B cell (primary cell): ENCODE measurements at regions not wholly inside any gene's neighbourhood (a gene's known extent, or its start where the extent isn't known, plus 50 kb on each side); places are given as distances from the start of the nearest gene placed in this dataset.

Experiments
- ATAC-seq: fragments of 200-7000 bp; cut with Tn5 transposase; one replicate; pipeline ENCODE4 v1.10.0; 2021; ENCODE audit warnings: low read depth, mild to moderate bottlenecking, moderate number of reproducible peaks, moderate library complexity
- CTCF ChIA-PET: fragments of 350-600 bp; sonication (Branson Sonifier 250); formaldehyde crosslinking; loops from one replicate; lab custom pipeline; 2021; ENCODE audit warnings: antibody characterized with exemption, inconsistent platforms; lab: Charles Lee
- POLR2A ChIA-PET: fragments of 350-600 bp; sonication (Branson Sonifier 250); formaldehyde crosslinking; loops from one replicate; lab custom pipeline; 2021; ENCODE audit warnings: antibody characterized with exemption; lab: Charles Lee
- DNase-seq: peaks from one replicate; pipeline ENCODE4 v3.0.0; 2013
- H2AFZ ChIP-seq: 2 replicates; pipeline ENCODE4 v1.6.1; 2012; ENCODE audit warnings: mild to moderate bottlenecking, low read depth, low read length; ENCODE audit not compliant: insufficient read depth, poor library complexity, severe bottlenecking
- H3K27ac ChIP-seq, 2 donors: 1 replicate in 1 of 2; 2 replicates in 1 of 2; pipeline ENCODE4 v1.5.1; 2012 to 2013; ENCODE audit warnings: low read length in 2 of 2, mild to moderate bottlenecking in 2 of 2, moderate library complexity in 1 of 2
- H3K27me3 ChIP-seq, 4 experiments: fragments of 200-600 bp in 1 of 4; sonication (generic) in 1 of 4; replicated peaks in 1 of 4; 1 replicate in 2 of 4; 2 replicates in 2 of 4; pipeline versions ENCODE4 v1.6.1 to v1.7.0; 2013 to 2016; ENCODE audit warnings: low read length in 3 of 4, mild to moderate bottlenecking in 2 of 4, mixed read lengths in 1 of 4, moderate library complexity in 1 of 4; ENCODE audit not compliant: insufficient read depth in 4 of 4, control insufficient read depth in 3 of 4; ENCODE audit errors: control extremely low read depth in 1 of 4
- H3K36me3 ChIP-seq, 2 experiments: replicated peaks in 1 of 2; 1 replicate in 1 of 2; 2 replicates in 1 of 2; pipeline versions ENCODE4 v1.6.1 to v1.7.1; 2013; ENCODE audit warnings: low read length in 1 of 2; ENCODE audit not compliant: insufficient read depth in 2 of 2, control insufficient read depth in 1 of 2; ENCODE audit errors: control extremely low read depth in 1 of 2, extremely low read depth in 1 of 2
- H3K4me1 ChIP-seq, 2 donors: fragments of 200-600 bp in 1 of 2; sonication (generic) in 1 of 2; 1 replicate in 1 of 2; 2 replicates in 1 of 2; pipeline versions ENCODE4 v1.5.1 to v1.6.1; 2013 to 2017; ENCODE audit warnings: low read length in 2 of 2; ENCODE audit not compliant: control insufficient read depth in 2 of 2, insufficient read depth in 2 of 2
- H3K4me2 ChIP-seq: replicated peaks from 2 replicates; pipeline ENCODE3; 2012; ENCODE audit warnings: mild to moderate bottlenecking, low read depth, low read length; ENCODE audit not compliant: poor library complexity, severe bottlenecking
- H3K4me3 ChIP-seq, 5 experiments: fragments of 200-600 bp in 1 of 5; sonication (generic) in 1 of 5; 1 replicate in 3 of 5; 2 replicates in 2 of 5; pipeline versions ENCODE4 v1.5.1 to v1.7.0; 2011 to 2016; ENCODE audit warnings: low read length in 4 of 5, mild to moderate bottlenecking in 4 of 5, low read depth in 2 of 5, control low read depth in 1 of 5, moderate library complexity in 1 of 5; ENCODE audit not compliant: insufficient read depth in 1 of 5; ENCODE audit errors: control extremely low read depth in 1 of 5, extremely low read depth in 1 of 5
- H3K79me2 ChIP-seq: fragments of 200-600 bp; sonication (generic); one replicate; pipeline ENCODE4 v1.6.0; 2016; ENCODE audit warnings: low read length; ENCODE audit not compliant: control insufficient read depth, insufficient read depth
- H3K9ac ChIP-seq: fragments of 200-600 bp; sonication (generic); 2 replicates; pipeline ENCODE4 v1.6.1; 2017; ENCODE audit warnings: mild to moderate bottlenecking, low read length, moderate library complexity
- H3K9me3 ChIP-seq, 3 donors: one replicate each; pipeline versions ENCODE4 v1.6.1 to v1.7.1; 2013; ENCODE audit warnings: low read length in 2 of 3; ENCODE audit not compliant: control insufficient read depth in 2 of 3, insufficient read depth in 1 of 3; ENCODE audit errors: control extremely low read depth in 1 of 3
- H4K20me1 ChIP-seq: 2 replicates; pipeline ENCODE4 v1.6.0; 2012; ENCODE audit warnings: mild to moderate bottlenecking, low read length; ENCODE audit not compliant: insufficient read depth, control insufficient read depth, poor library complexity, severe bottlenecking
- H3K27ac Mint-ChIP-seq: one replicate; pipeline ENCODE4 v1.8.0; 2021; ENCODE audit warnings: mixed read lengths
- H3K27me3 Mint-ChIP-seq: one replicate; pipeline ENCODE4 v1.8.0; 2021; ENCODE audit warnings: mixed read lengths
- H3K4me1 Mint-ChIP-seq: one replicate; pipeline ENCODE4 v1.8.0; 2021; ENCODE audit warnings: mixed read lengths
- H3K4me3 Mint-ChIP-seq: one replicate; pipeline ENCODE4 v1.8.0; 2021; ENCODE audit warnings: mixed read lengths
- H3K9me3 Mint-ChIP-seq: one replicate; pipeline ENCODE4 v1.8.0; 2022; ENCODE audit warnings: mixed read lengths; ENCODE audit not compliant: insufficient read depth
- EZH2 ChIP-seq: IDR thresholded peaks from 2 replicates; pipeline ENCODE4 v1.6.1; 2012; ENCODE audit warnings: borderline replicate concordance, low read depth, mild to moderate bottlenecking, moderate library complexity, low read length; ENCODE audit not compliant: insufficient read depth, poor library complexity, severe bottlenecking
- WGBS: methylation state at CpG from one replicate; pipeline ENCODE4 v1.1.5; 2013; ENCODE audit warnings: missing lambda C conversion rate; ENCODE audit not compliant: insufficient coverage; 5-methylcytosine and 5-hydroxymethylcytosine counted together
- intact Hi-C: fragments of 100-400 bp; cut with micrococcal nuclease; formaldehyde crosslinking; loops from one replicate; pipeline ENCODE4 v1.10.0; 2022
- TF ChIP-seq, protein P1 (sequence below): fragments of 200-600 bp; IDR thresholded peaks from one replicate; pipeline ENCODE4 v1.8.0; 2022; ENCODE audit warnings: antibody characterized with exemption, mild to moderate bottlenecking

DNA sequence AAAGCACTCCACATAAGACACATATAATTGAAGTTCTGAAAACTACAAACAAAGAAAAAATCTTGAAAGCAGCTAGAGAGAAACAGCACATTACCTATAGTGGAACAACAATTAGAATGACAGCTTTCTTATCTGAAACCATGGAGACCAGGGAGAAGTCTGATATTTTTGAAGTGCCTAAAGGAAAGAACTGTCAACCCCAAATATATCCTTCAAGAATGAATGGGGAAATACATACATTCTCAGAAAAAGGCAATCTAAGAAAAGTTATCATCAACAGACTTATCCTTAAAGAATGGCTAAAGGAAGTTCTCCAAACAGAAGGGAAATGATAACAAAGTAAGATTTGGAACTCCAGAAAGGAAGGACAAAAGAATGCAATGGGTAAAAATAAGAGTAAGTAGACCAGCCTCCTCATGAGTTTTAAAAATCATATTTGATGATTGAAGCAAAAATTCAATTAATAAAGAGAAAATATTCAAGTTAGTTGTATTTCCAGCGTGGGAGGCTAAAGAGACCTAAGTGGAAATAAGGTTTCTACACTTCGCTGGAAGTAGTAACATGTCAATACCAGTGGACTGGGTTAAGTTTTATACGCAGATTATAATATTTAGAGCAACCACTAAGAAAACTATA lies 170.8 kb upstream of the SAMSN1 start:
- H3K9ac ChIP-seq, result no peak overlapping the region
- WGBS, result no CpG with 5 or more reads among the region's 3 CpGs
- H3K27ac ChIP-seq, result no peak overlapping the region
- no peak for ATAC-seq
- no peak overlapping the region for H3K4me3 ChIP-seq
- Mint-ChIP-seq H3K27me3 (no peaks in the 10 kb centered on the region), H3K4me1 (no peaks in the 10 kb centered on the region), H3K27ac (no peak overlapping the region), H3K4me3 (no peak overlapping the region), H3K9me3 (peaks cover 9% of the 10 kb centered on the region)
- H3K4me2 ChIP-seq, result no peak overlapping the region
- no peaks in the 10 kb centered on the region for H3K4me1 ChIP-seq
- POLR2A ChIA-PET, result no interaction called here
- no peak for DNase-seq
- no peaks in the 10 kb centered on the region for H4K20me1 ChIP-seq
- TF ChIP-seq, protein P1, sequence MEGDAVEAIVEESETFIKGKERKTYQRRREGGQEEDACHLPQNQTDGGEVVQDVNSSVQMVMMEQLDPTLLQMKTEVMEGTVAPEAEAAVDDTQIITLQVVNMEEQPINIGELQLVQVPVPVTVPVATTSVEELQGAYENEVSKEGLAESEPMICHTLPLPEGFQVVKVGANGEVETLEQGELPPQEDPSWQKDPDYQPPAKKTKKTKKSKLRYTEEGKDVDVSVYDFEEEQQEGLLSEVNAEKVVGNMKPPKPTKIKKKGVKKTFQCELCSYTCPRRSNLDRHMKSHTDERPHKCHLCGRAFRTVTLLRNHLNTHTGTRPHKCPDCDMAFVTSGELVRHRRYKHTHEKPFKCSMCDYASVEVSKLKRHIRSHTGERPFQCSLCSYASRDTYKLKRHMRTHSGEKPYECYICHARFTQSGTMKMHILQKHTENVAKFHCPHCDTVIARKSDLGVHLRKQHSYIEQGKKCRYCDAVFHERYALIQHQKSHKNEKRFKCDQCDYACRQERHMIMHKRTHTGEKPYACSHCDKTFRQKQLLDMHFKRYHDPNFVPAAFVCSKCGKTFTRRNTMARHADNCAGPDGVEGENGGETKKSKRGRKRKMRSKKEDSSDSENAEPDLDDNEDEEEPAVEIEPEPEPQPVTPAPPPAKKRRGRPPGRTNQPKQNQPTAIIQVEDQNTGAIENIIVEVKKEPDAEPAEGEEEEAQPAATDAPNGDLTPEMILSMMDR, result no peak
- TF ChIP-seq EZH2, result no peak
- no peaks in the 10 kb centered on the region for H3K36me3 ChIP-seq
- no peaks in the 10 kb centered on the region for H3K79me2 ChIP-seq
- intact Hi-C loops, result no loop called here
- H3K27me3 ChIP-seq, result no peaks in the 10 kb centered on the region
- H2AFZ ChIP-seq, result no peak overlapping the region
- CTCF ChIA-PET, result interaction anchor here (0.8 to 1.1 kb wide), 2 partner anchors 20 to 29 kb away, joined by 3 read pairs; no protein-coding TSS in a partner anchor
- H3K9me3 ChIP-seq, result peaks cover 0 to 2% (median 0%) of the 10 kb centered on the region in 3 donors

DNA sequence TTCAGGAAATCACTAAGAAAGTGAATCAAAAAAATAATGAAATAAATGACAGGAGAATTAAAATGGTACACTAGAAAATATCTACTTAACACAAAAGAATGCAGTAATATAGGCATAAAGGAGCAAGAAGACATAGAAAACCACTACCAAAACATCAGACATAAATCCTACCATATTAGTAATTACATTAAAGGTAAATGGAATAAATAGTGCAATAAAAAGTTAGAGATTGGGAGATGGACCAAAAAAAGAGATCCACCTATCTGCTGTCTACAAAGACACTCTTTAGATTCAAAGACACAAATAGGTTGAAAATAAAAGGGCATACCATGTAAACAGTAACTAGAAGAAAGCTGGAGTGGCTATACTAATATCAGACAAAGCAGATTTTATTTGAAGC lies 167.0 kb upstream of the SAMSN1 start:
- ATAC-seq, result no peak
- peaks cover 0 to 2% (median 0%) of the 10 kb centered on the region in 3 donors for H3K9me3 ChIP-seq
- H3K4me3 ChIP-seq, result no peak overlapping the region
- ChIA-PET POLR2A (no interaction called here), CTCF (no interaction called here)
- no peak overlapping the region for H3K27ac ChIP-seq
- DNase-seq, result no peak
- H3K4me2 ChIP-seq, result no peak overlapping the region
- H3K27me3 ChIP-seq, result no peaks in the 10 kb centered on the region
- no peak for TF ChIP-seq EZH2
- TF ChIP-seq, protein P1, result no peak
- H2AFZ ChIP-seq, result no peak overlapping the region
- intact Hi-C loops, result no loop called here
- no peaks in the 10 kb centered on the region for H3K36me3 ChIP-seq
- no peaks in the 10 kb centered on the region for H3K79me2 ChIP-seq
- H4K20me1 ChIP-seq, result no peaks in the 10 kb centered on the region
- H3K9ac ChIP-seq, result no peak overlapping the region
- Mint-ChIP-seq H3K4me3 (no peak overlapping the region), H3K4me1 (no peaks in the 10 kb centered on the region), H3K27ac (no peak overlapping the region), H3K27me3 (no peaks in the 10 kb centered on the region), H3K9me3 (peaks cover 9% of the 10 kb centered on the region)
- H3K4me1 ChIP-seq, result no peaks in the 10 kb centered on the region
